ENCODE measurements at regions not wholly inside any gene's neighbourhood (a gene's known extent, or its start where the extent isn't known, plus 50 kb on each side); places are given as distances from the start of the nearest gene placed in this dataset.

DNA sequence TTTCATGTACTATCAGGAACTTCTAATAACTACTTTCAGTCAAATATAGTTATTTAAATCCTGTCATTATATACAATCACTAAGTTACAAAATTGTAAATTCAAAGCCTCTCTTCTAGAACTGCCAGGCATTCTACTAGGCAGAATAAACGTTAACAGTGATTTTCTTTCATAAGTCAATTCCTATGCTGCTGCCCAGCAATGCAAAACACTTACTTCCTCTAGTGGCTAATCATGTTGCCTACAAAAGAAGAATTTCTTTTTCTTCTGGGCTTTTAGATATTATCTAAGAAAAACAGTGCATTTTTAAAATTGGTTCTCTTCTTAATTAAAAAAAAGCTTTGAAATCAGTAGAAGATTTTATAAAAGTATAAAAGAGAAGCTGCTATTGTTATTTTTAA is 509.8 kb upstream of the ADAMTS5 start:
- ChIA-PET POLR2A (no interaction called here), CTCF (no interaction called here)
- no peak for DNase-seq (ENCODE audit: extremely low spot score)
- no peak for TF ChIP-seq CTBP1 (IDR thresholded peaks at IDR 0.05; ENCODE audit: borderline replicate concordance)
- no peak for TF ChIP-seq SUZ12 (IDR thresholded peaks at IDR 0.05)
- TF ChIP-seq, protein P1, sequence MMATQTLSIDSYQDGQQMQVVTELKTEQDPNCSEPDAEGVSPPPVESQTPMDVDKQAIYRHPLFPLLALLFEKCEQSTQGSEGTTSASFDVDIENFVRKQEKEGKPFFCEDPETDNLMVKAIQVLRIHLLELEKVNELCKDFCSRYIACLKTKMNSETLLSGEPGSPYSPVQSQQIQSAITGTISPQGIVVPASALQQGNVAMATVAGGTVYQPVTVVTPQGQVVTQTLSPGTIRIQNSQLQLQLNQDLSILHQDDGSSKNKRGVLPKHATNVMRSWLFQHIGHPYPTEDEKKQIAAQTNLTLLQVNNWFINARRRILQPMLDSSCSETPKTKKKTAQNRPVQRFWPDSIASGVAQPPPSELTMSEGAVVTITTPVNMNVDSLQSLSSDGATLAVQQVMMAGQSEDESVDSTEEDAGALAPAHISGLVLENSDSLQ (IDR thresholded peaks at IDR 0.05) = no peak
- no peak for TF ChIP-seq L3MBTL2 (conservative IDR thresholded peaks at IDR 0.05)
- TF ChIP-seq FOXA1 (IDR thresholded peaks at IDR 0.05) = no peak
- no peak for TF ChIP-seq LEF1 (IDR thresholded peaks at IDR 0.05; ENCODE audit: borderline replicate concordance)
- TF ChIP-seq BHLHE40 (IDR thresholded peaks at IDR 0.05; ENCODE audit: borderline replicate concordance) = no peak
- no peak for TF ChIP-seq ELF4 (IDR thresholded peaks at IDR 0.05)

GRCh38 chr21:27475363-27475955 is 508.6 kb upstream of the ADAMTS5 start:
- ChIA-PET CTCF (no interaction called here), POLR2A (no interaction called here)
- no peak for DNase-seq (ENCODE audit: extremely low spot score)
- TF ChIP-seq LEF1 (IDR thresholded peaks at IDR 0.05; ENCODE audit: borderline replicate concordance) (no peak), L3MBTL2 (conservative IDR thresholded peaks at IDR 0.05) (no peak), ARNT (IDR thresholded peaks at IDR 0.05) (no peak), SUZ12 (IDR thresholded peaks at IDR 0.05) (no peak), ELF4 (IDR thresholded peaks at IDR 0.05) (no peak), FOXA1 (IDR thresholded peaks at IDR 0.05) (no peak), FOXM1 (IDR thresholded peaks at IDR 0.05; ENCODE audit: borderline replicate concordance) (no peak), BHLHE40 (IDR thresholded peaks at IDR 0.05; ENCODE audit: borderline replicate concordance) (no peak), CTBP1 (IDR thresholded peaks at IDR 0.05; ENCODE audit: borderline replicate concordance) (no peak), ZNF384 (IDR thresholded peaks at IDR 0.05) (no peak), HDGF (IDR thresholded peaks at IDR 0.05; ENCODE audit: borderline replicate concordance) (no peak), NFRKB (IDR thresholded peaks at IDR 0.05) (no peak), SP1 (IDR thresholded peaks at IDR 0.05) (no peak), TARDBP (IDR thresholded peaks at IDR 0.05) (no peak)
- TF ChIP-seq, protein P1 (IDR thresholded peaks at IDR 0.05) = no peak

GRCh38 chr21:27467366-27467765 is 500.5 kb upstream of the ADAMTS5 start:
- TF ChIP-seq L3MBTL2 (conservative IDR thresholded peaks at IDR 0.05) = no peak
- no peak for TF ChIP-seq TARDBP (IDR thresholded peaks at IDR 0.05)
- TF ChIP-seq, protein P1 (IDR thresholded peaks at IDR 0.05) = no peak
- no peak for TF ChIP-seq LEF1 (IDR thresholded peaks at IDR 0.05; ENCODE audit: borderline replicate concordance)
- no peak for TF ChIP-seq SP1 (IDR thresholded peaks at IDR 0.05)
- TF ChIP-seq FOXA1 (IDR thresholded peaks at IDR 0.05) = no peak
- no peak for TF ChIP-seq ELF4 (IDR thresholded peaks at IDR 0.05)
- no peak for TF ChIP-seq ARNT (IDR thresholded peaks at IDR 0.05)
- DNase-seq (ENCODE audit: extremely low spot score) = no peak
- POLR2A ChIA-PET = no interaction called here
- CTCF ChIA-PET = interaction anchor here (0.7 kb wide), 1 partner anchor 43 kb away, joined by 4 read pairs; no protein-coding TSS in a partner anchor

- TF ChIP-seq FOXK2 (IDR thresholded peaks at IDR 0.05) (no peak), SP1 (IDR thresholded peaks at IDR 0.05) (no peak), NFRKB (IDR thresholded peaks at IDR 0.05) (no peak), LEF1 (IDR thresholded peaks at IDR 0.05; ENCODE audit: borderline replicate concordance) (no peak), HDGF (IDR thresholded peaks at IDR 0.05; ENCODE audit: borderline replicate concordance) (no peak), ARNT (IDR thresholded peaks at IDR 0.05) (no peak), BHLHE40 (IDR thresholded peaks at IDR 0.05; ENCODE audit: borderline replicate concordance) (no peak)
- TF ChIP-seq, protein P1 (IDR thresholded peaks at IDR 0.05) = no peak
- DNase-seq (ENCODE audit: extremely low spot score) = no peak
- POLR2A ChIA-PET = no interaction called here
- CTCF ChIA-PET = no interaction called here
These were observed 499.3 kb upstream of the ADAMTS5 start for GRCh38 chr21:27466140-27466539.

DNA sequence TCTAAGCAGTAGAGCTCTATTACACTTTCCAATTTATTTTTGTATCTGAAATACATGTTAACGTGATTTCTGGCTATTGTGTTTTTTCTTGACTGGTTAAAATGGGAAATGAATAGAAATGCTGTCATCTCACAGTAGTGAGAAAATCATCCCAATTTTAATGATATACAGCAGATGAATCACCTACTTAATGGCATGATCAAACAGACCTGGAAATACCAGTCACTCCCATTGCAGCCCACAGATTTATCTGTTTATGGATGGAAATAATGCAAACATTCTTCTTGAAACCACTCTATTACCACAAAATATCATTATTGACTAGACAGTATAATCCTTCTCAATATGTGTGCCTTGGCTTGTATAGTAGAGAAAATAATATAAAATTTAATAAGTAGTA is 497.8 kb upstream of the ADAMTS5 start:
- no peak for TF ChIP-seq TARDBP (IDR thresholded peaks at IDR 0.05)
- TF ChIP-seq L3MBTL2 (conservative IDR thresholded peaks at IDR 0.05) = no peak
- TF ChIP-seq, protein P1 (IDR thresholded peaks at IDR 0.05) = no peak
- no peak for TF ChIP-seq BHLHE40 (IDR thresholded peaks at IDR 0.05; ENCODE audit: borderline replicate concordance)
- no peak for TF ChIP-seq LEF1 (IDR thresholded peaks at IDR 0.05; ENCODE audit: borderline replicate concordance)
- TF ChIP-seq ARNT (IDR thresholded peaks at IDR 0.05) = no peak
- no peak for TF ChIP-seq NFRKB (IDR thresholded peaks at IDR 0.05)
- TF ChIP-seq FOXA1 (IDR thresholded peaks at IDR 0.05) = no peak
- no peak for TF ChIP-seq HDGF (IDR thresholded peaks at IDR 0.05; ENCODE audit: borderline replicate concordance)
- no peak for TF ChIP-seq SP1 (IDR thresholded peaks at IDR 0.05)
- no peak for TF ChIP-seq FOXM1 (IDR thresholded peaks at IDR 0.05; ENCODE audit: borderline replicate concordance)
- no peak for TF ChIP-seq SUZ12 (IDR thresholded peaks at IDR 0.05)
- POLR2A ChIA-PET = no interaction called here
- CTCF ChIA-PET = no interaction called here
- no peak for DNase-seq (ENCODE audit: extremely low spot score)

All from HEK293T (cell line).